WTC11 (cell line): ENCODE measurements at regions not wholly inside any gene's neighbourhood (a gene's known extent, or its start where the extent isn't known, plus 50 kb on each side); places are given as distances from the start of the nearest gene placed in this dataset.
"Not testable (repeated sequence)": the region's sequence is repeated elsewhere in the genome, so short reads cannot be mapped to it uniquely, and the experiment has no call there.

Source experiments
- ATAC-seq: fragments of 200-7000 bp; cut with Tn5 transposase; 2 replicates; pipeline ENCODE4 v1.10.0; 2021; ENCODE audit warnings: mild to moderate bottlenecking, moderate library complexity
- CTCF ChIA-PET: fragments of 300-600 bp; sonication (Branson Sonifier 250); formaldehyde crosslinking; loops from one replicate; lab custom pipeline; 2021; ENCODE audit warnings: antibody characterized with exemption; lab: Charles Lee
- POLR2A ChIA-PET: fragments of 350-600 bp; sonication (Branson Sonifier 250); formaldehyde crosslinking; loops from one replicate; lab custom pipeline; 2021; ENCODE audit warnings: antibody characterized with exemption; lab: Charles Lee
- DNase-seq: peaks from one replicate; pipeline ENCODE4 v3.0.0; 2021; ENCODE audit warnings: low spot score
- H3K27ac Mint-ChIP-seq: 2 replicates; pipeline ENCODE4 v1.8.0; 2021; ENCODE audit warnings: mixed read lengths
- H3K27me3 Mint-ChIP-seq: 2 replicates; pipeline ENCODE4 v1.8.0; 2021; ENCODE audit warnings: low read depth, mild to moderate bottlenecking, moderate library complexity, mixed read lengths
- H3K36me3 Mint-ChIP-seq: 2 replicates; pipeline ENCODE4 v1.8.0; 2021; ENCODE audit warnings: mixed read lengths
- H3K4me1 Mint-ChIP-seq: 2 replicates; pipeline ENCODE4 v1.8.0; 2022; ENCODE audit warnings: mixed read lengths
- H3K4me3 Mint-ChIP-seq: 2 replicates; pipeline ENCODE4 v1.8.0; 2021; ENCODE audit warnings: mild to moderate bottlenecking, moderate library complexity, mixed read lengths
- H3K9me3 Mint-ChIP-seq: 2 replicates; pipeline ENCODE4 v1.8.0; 2021; ENCODE audit warnings: mixed read lengths
- CBFB ChIP-seq: sonication (generic); formaldehyde crosslinking; IDR thresholded peaks from 2 replicates; pipeline ENCODE4 v1.8.1; 2022; ENCODE audit warnings: mild to moderate bottlenecking, low read depth, missing genetic modification reagents
- CDX4 ChIP-seq: fragments of 250-450 bp; sonication (Bioruptor Pico); IDR thresholded peaks from 2 replicates; pipeline ENCODE4 v1.9.0; 2021; ENCODE audit warnings: moderate library complexity, mild to moderate bottlenecking, inconsistent platforms, borderline replicate concordance
- CREB1 ChIP-seq: sonication (generic); formaldehyde crosslinking; IDR thresholded peaks from 2 replicates; pipeline ENCODE4 v1.8.0; 2023; ENCODE audit warnings: mild to moderate bottlenecking, missing genetic modification reagents
- JAZF1 ChIP-seq: fragments of 250-450 bp; sonication (Bioruptor Pico); IDR thresholded peaks from 2 replicates; pipeline ENCODE4 v1.9.0; 2021; ENCODE audit warnings: moderate library complexity, mild to moderate bottlenecking, inconsistent platforms
- NFE2L1 ChIP-seq: sonication (generic); formaldehyde crosslinking; IDR thresholded peaks from 2 replicates; pipeline ENCODE4 v1.8.1; 2023; ENCODE audit warnings: missing genetic modification reagents
- NR3C1 ChIP-seq: sonication (generic); formaldehyde crosslinking; conservative IDR thresholded peaks from 2 replicates; pipeline ENCODE4 v1.8.1; 2023; ENCODE audit warnings: low read depth, mild to moderate bottlenecking, missing genetic modification reagents
- PREB ChIP-seq: sonication (generic); formaldehyde crosslinking; IDR thresholded peaks from 2 replicates; pipeline ENCODE4 v1.8.1; 2022; ENCODE audit warnings: mild to moderate bottlenecking, missing genetic modification reagents, moderate library complexity, borderline replicate concordance
- RELA ChIP-seq: sonication (generic); formaldehyde crosslinking; IDR thresholded peaks from 2 replicates; pipeline ENCODE4 v1.8.1; 2022; ENCODE audit warnings: missing genetic modification reagents, mild to moderate bottlenecking, borderline replicate concordance
- TCF7 ChIP-seq: sonication (generic); formaldehyde crosslinking; IDR thresholded peaks from 2 replicates; pipeline ENCODE4 v1.8.0; 2022; ENCODE audit warnings: mild to moderate bottlenecking, low read depth, missing genetic modification reagents, moderate library complexity
- TEAD4 ChIP-seq: sonication (generic); formaldehyde crosslinking; IDR thresholded peaks from 2 replicates; pipeline ENCODE4 v1.8.0; 2022; ENCODE audit warnings: mild to moderate bottlenecking, missing genetic modification reagents
- ZNF219 ChIP-seq: sonication (generic); formaldehyde crosslinking; IDR thresholded peaks from 2 replicates; pipeline ENCODE4 v1.8.0; 2023; ENCODE audit warnings: missing genetic modification reagents, mild to moderate bottlenecking, borderline replicate concordance
- TF ChIP-seq, protein P1 (sequence below): sonication (generic); formaldehyde crosslinking; IDR thresholded peaks from 2 replicates; pipeline ENCODE4 v1.8.0; 2023; ENCODE audit warnings: missing genetic modification reagents, mild to moderate bottlenecking, borderline replicate concordance
- TF ChIP-seq, protein P2 (sequence below): sonication (generic); formaldehyde crosslinking; IDR thresholded peaks from 2 replicates; pipeline ENCODE4 v1.8.0; 2022; ENCODE audit warnings: mild to moderate bottlenecking, missing genetic modification reagents
- TF ChIP-seq, protein P3 (sequence below): sonication (generic); formaldehyde crosslinking; IDR thresholded peaks from 2 replicates; pipeline ENCODE4 v1.8.1; 2022; ENCODE audit warnings: mild to moderate bottlenecking, moderate library complexity, missing genetic modification reagents

DNA sequence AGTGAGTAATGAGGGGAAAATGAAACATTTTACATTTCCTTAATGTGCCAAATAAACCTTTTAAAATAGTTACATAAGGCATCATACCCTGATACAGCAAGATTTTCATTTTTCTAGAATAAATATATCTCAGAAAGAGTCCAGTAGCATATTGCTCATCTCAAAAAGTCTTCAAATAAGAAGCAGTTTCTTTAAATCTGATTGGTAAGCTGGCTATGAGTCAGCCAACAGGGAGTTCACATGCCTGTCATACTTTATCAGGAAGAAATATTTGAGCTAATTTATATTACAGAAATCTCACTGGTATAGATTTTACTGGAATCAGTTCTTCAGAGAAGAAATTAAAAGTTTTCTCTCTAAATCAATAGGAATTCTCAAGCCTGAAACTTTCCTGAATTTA is 258.1 kb downstream of the C11orf87 start (continued):
- no peak for TF ChIP-seq CREB1 (CRISPR knock-in tag)

DNA sequence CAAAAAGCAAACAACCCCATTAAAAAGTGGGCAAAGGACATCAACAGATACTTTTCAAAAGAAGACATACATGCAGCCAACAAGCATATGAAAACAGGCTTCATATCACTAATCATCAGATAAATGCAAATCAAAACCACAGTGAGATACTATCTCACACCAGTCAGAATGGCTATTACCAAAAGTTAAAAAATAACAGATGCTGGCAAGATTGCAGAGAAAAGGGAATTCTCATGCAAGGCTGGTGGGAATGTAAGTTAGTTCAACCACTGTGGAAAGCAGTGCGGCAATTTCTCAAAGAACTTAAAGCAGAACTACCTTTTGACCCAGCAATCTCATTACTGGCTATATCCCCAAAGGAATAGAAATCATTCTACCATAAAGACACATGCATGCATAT is 260.8 kb downstream of the C11orf87 start:
- H3K27me3 Mint-ChIP-seq, CTCF ChIA-PET, H3K27ac Mint-ChIP-seq, POLR2A ChIA-PET, H3K9me3 Mint-ChIP-seq, ATAC-seq, DNase-seq, H3K4me1 Mint-ChIP-seq, H3K36me3 Mint-ChIP-seq, H3K4me3 Mint-ChIP-seq: not testable (repeated sequence)

GRCh38 chr11:109695696-109696095 is 273.7 kb downstream of the C11orf87 start:
- Mint-ChIP-seq H3K9me3 (peaks cover 22% of the 10 kb centered on the region), H3K36me3 (no peaks in the 10 kb centered on the region; the same call in 1 of the 2 replicates)
- CTCF ChIA-PET: no interaction called here
- TF ChIP-seq RELA (CRISPR knock-in tag) (no peak), CBFB (CRISPR knock-in tag) (no peak), ZNF219 (CRISPR knock-in tag) (no peak), TEAD4 (CRISPR knock-in tag) (no peak), PREB (CRISPR knock-in tag) (no peak), JAZF1 (CRISPR knock-in tag) (no peak), NFE2L1 (CRISPR knock-in tag) (no peak), NR3C1 (no peak), CDX4 (CRISPR knock-in tag) (no peak), TCF7 (CRISPR knock-in tag) (no peak)
- TF ChIP-seq, protein P1, sequence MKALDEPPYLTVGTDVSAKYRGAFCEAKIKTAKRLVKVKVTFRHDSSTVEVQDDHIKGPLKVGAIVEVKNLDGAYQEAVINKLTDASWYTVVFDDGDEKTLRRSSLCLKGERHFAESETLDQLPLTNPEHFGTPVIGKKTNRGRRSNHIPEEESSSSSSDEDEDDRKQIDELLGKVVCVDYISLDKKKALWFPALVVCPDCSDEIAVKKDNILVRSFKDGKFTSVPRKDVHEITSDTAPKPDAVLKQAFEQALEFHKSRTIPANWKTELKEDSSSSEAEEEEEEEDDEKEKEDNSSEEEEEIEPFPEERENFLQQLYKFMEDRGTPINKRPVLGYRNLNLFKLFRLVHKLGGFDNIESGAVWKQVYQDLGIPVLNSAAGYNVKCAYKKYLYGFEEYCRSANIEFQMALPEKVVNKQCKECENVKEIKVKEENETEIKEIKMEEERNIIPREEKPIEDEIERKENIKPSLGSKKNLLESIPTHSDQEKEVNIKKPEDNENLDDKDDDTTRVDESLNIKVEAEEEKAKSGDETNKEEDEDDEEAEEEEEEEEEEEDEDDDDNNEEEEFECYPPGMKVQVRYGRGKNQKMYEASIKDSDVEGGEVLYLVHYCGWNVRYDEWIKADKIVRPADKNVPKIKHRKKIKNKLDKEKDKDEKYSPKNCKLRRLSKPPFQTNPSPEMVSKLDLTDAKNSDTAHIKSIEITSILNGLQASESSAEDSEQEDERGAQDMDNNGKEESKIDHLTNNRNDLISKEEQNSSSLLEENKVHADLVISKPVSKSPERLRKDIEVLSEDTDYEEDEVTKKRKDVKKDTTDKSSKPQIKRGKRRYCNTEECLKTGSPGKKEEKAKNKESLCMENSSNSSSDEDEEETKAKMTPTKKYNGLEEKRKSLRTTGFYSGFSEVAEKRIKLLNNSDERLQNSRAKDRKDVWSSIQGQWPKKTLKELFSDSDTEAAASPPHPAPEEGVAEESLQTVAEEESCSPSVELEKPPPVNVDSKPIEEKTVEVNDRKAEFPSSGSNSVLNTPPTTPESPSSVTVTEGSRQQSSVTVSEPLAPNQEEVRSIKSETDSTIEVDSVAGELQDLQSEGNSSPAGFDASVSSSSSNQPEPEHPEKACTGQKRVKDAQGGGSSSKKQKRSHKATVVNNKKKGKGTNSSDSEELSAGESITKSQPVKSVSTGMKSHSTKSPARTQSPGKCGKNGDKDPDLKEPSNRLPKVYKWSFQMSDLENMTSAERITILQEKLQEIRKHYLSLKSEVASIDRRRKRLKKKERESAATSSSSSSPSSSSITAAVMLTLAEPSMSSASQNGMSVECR (CRISPR knock-in tag): no peak
- TF ChIP-seq, protein P2, sequence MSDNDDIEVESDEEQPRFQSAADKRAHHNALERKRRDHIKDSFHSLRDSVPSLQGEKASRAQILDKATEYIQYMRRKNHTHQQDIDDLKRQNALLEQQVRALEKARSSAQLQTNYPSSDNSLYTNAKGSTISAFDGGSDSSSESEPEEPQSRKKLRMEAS: no peak
- TF ChIP-seq, protein P3, sequence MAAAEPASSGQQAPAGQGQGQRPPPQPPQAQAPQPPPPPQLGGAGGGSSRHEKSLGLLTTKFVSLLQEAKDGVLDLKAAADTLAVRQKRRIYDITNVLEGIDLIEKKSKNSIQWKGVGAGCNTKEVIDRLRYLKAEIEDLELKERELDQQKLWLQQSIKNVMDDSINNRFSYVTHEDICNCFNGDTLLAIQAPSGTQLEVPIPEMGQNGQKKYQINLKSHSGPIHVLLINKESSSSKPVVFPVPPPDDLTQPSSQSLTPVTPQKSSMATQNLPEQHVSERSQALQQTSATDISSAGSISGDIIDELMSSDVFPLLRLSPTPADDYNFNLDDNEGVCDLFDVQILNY (CRISPR knock-in tag): no peak
- TF ChIP-seq, all 79 proteins: peak for 0
- ATAC-seq (no peak), DNase-seq (no peak)
- H3K4me3 Mint-ChIP-seq: no peak overlapping the region
- H3K27ac Mint-ChIP-seq: no peak overlapping the region
- H3K4me1 Mint-ChIP-seq: no peaks in the 10 kb centered on the region
- POLR2A ChIA-PET: no interaction called here
- no peaks in the 10 kb centered on the region; the same call in 1 of the 2 replicates for H3K27me3 Mint-ChIP-seq
